ENCODE measurements at regions not wholly inside any gene's neighbourhood (a gene's known extent, or its start where the extent isn't known, plus 50 kb on each side); places are given as distances from the start of the nearest gene placed in this dataset.

DNA sequence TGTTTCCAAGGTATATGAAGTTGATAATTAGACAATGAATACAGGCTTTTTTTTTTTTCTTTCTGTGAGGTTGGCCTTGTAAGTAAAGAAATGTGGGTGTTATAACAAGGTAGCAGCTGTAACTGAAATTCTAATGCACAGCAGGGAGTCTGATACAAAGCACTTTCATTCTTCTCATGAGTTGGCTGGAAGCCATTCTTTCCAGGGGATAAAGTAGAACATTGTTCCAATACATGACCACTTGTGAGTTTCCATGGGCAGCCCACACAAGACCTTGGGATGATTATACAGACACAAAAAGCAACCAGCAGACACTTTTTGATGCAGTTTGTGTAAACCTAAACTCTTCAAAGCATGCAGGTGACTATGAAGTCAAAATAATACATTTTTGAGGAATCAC lies 1785.9 kb upstream of the WWC1 start:
- no peak overlapping the region for H3K4me3 Mint-ChIP-seq
- TF ChIP-seq CTCF (IDR thresholded peaks at IDR 0.05), result no peak
- no peak for TF ChIP-seq EZH2 (IDR thresholded peaks at IDR 0.05; ENCODE audit: borderline replicate concordance, insufficient read depth, low read depth, low read length, poor library complexity, severe bottlenecking)
- H4K20me1 ChIP-seq (ENCODE audit: control insufficient read depth, insufficient read depth, low read length, poor library complexity, severe bottlenecking), result no peaks in the 10 kb centered on the region
- ATAC-seq (ENCODE audit: low read depth) (no peak), DNase-seq (no peak)
- H3K27me3 ChIP-seq (replicated peaks in 1 of 4; ENCODE audit: control extremely low read depth in 1 of 4, control insufficient read depth in 3 of 4, insufficient read depth in 4 of 4, low read length in 3 of 4), result no peaks in the 10 kb centered on the region
- no peak overlapping the region for H3K9ac ChIP-seq (ENCODE audit: low read length)
- H3K36me3 ChIP-seq (replicated peaks in 1 of 2; ENCODE audit: control extremely low read depth in 1 of 2, control insufficient read depth in 1 of 2, extremely low read depth in 1 of 2, insufficient read depth in 2 of 2, low read length in 1 of 2), result no peaks in the 10 kb centered on the region
- CTCF ChIA-PET, result no interaction called here
- no peaks in the 10 kb centered on the region for H3K79me2 ChIP-seq (ENCODE audit: control insufficient read depth, insufficient read depth, low read length)
- intact Hi-C loops (cut with micrococcal nuclease), result no loop called here
- POLR2A ChIA-PET, result no interaction called here
- no peak overlapping the region for H3K27ac Mint-ChIP-seq
- no peak overlapping the region for H2AFZ ChIP-seq (ENCODE audit: insufficient read depth, low read depth, low read length, poor library complexity, severe bottlenecking)
- no peak overlapping the region for H3K4me3 ChIP-seq (ENCODE audit: control extremely low read depth in 1 of 5, extremely low read depth in 1 of 5, insufficient read depth in 1 of 5, low read depth in 2 of 5, low read length in 4 of 5)
- no peak overlapping the region for H3K4me2 ChIP-seq (replicated peaks; ENCODE audit: low read depth, low read length, poor library complexity, severe bottlenecking)
- H3K9me3 ChIP-seq (ENCODE audit: control extremely low read depth in 1 of 3, control insufficient read depth in 2 of 3, insufficient read depth in 1 of 3, low read length in 2 of 3), result peaks cover 0 to 3% (median 2%) of the 10 kb centered on the region in 3 donors
- H3K4me1 ChIP-seq (ENCODE audit: control insufficient read depth in 2 of 2, insufficient read depth in 2 of 2, low read length in 2 of 2), result no peaks in the 10 kb centered on the region
- H3K4me1 Mint-ChIP-seq, result no peaks in the 10 kb centered on the region
- no peak overlapping the region for H3K27ac ChIP-seq (ENCODE audit: low read length in 2 of 2)
- no peaks in the 10 kb centered on the region for H3K27me3 Mint-ChIP-seq
- H3K9me3 Mint-ChIP-seq (ENCODE audit: insufficient read depth), result peaks cover 3% of the 10 kb centered on the region

DNA sequence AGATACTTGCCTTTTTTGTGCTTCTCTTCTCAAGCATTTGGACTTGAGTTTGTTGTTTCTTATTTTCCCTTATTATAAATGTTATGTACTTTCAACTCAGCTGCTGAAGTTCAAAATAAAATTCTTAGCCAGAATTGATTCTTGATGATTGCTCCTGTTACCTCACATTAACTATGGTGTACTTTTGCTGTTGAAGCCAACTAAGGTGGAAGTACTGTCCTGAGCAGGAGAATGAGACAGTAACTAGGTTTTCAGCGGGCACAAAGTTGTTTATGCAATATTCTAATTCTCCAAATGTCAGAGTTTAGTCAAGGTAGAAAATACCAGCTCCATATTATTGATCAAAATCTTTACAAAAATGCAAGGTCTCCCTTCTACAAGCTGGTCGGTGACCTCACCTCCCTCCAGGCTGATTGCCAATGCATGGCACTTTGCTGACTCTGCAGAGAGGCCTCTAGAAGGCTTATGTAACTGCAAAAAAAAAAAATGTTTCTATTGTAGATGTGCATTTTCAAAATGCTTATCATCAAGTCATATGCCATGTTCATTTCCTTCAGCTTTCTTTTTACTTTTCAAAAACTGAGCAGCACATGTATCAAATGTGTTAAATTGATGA lies 1783.5 kb upstream of the WWC1 start:
- Histone ChIP-seq H3K79me2 (ENCODE audit: control insufficient read depth, insufficient read depth, low read length) (no peaks in the 10 kb centered on the region), H3K27ac (ENCODE audit: low read length in 2 of 2) (no peak overlapping the region), H2AFZ (ENCODE audit: insufficient read depth, low read depth, low read length, poor library complexity, severe bottlenecking) (no peak overlapping the region), H3K9ac (ENCODE audit: low read length) (no peak overlapping the region), H3K4me1 (ENCODE audit: control insufficient read depth in 2 of 2, insufficient read depth in 2 of 2, low read length in 2 of 2) (no peaks in the 10 kb centered on the region), H4K20me1 (ENCODE audit: control insufficient read depth, insufficient read depth, low read length, poor library complexity, severe bottlenecking) (no peaks in the 10 kb centered on the region), H3K36me3 (replicated peaks in 1 of 2; ENCODE audit: control extremely low read depth in 1 of 2, control insufficient read depth in 1 of 2, extremely low read depth in 1 of 2, insufficient read depth in 2 of 2, low read length in 1 of 2) (no peaks in the 10 kb centered on the region), H3K4me3 (ENCODE audit: control extremely low read depth in 1 of 5, extremely low read depth in 1 of 5, insufficient read depth in 1 of 5, low read depth in 2 of 5, low read length in 4 of 5) (no peak overlapping the region), H3K4me2 (replicated peaks; ENCODE audit: low read depth, low read length, poor library complexity, severe bottlenecking) (no peak overlapping the region), H3K27me3 (replicated peaks in 1 of 4; ENCODE audit: control extremely low read depth in 1 of 4, control insufficient read depth in 3 of 4, insufficient read depth in 4 of 4, low read length in 3 of 4) (no peaks in the 10 kb centered on the region), H3K9me3 (ENCODE audit: control extremely low read depth in 1 of 3, control insufficient read depth in 2 of 3, insufficient read depth in 1 of 3, low read length in 2 of 3) (no peaks in the 10 kb centered on the region)
- Mint-ChIP-seq H3K4me3 (no peak overlapping the region), H3K27ac (no peak overlapping the region), H3K4me1 (no peaks in the 10 kb centered on the region), H3K9me3 (ENCODE audit: insufficient read depth) (no peaks in the 10 kb centered on the region), H3K27me3 (no peaks in the 10 kb centered on the region)
- TF ChIP-seq EZH2 (IDR thresholded peaks at IDR 0.05; ENCODE audit: borderline replicate concordance, insufficient read depth, low read depth, low read length, poor library complexity, severe bottlenecking) (no peak), CTCF (IDR thresholded peaks at IDR 0.05) (no peak)
- POLR2A ChIA-PET, result no interaction called here
- DNase-seq (no peak), ATAC-seq (ENCODE audit: low read depth) (no peak)
- intact Hi-C loops (cut with micrococcal nuclease), result no loop called here
- CTCF ChIA-PET, result no interaction called here
- no CpG with 5 or more reads among the region's 2 CpGs for WGBS (ENCODE audit: insufficient coverage)
